Keratinocyte (primary cell): ENCODE measurements at regions not wholly inside any gene's neighbourhood (a gene's known extent, or its start where the extent isn't known, plus 50 kb on each side); places are given as distances from the start of the nearest gene placed in this dataset.

Source experiments
- DNase-seq: peaks from one replicate; pipeline ENCODE4 v3.0.0-alpha.2; 2011; ENCODE audit warnings: low read depth, missing footprints, low spot score
- FAIRE-seq: peaks from 2 replicates; lab custom pipeline; 2011; peaks lifted over from hg19 to GRCh38; lab: Jason Lieb, UNC
- H2AFZ ChIP-seq: 2 replicates; pipeline ENCODE4 v1.6.0; 2012; ENCODE audit warnings: low read length, control low read depth, inconsistent platforms; ENCODE audit not compliant: control insufficient read depth
- H3K27ac ChIP-seq: 2 replicates; pipeline ENCODE4 v1.5.1; 2011; ENCODE audit warnings: low read length; ENCODE audit not compliant: control insufficient read depth, insufficient read depth
- H3K27me3 ChIP-seq: 3 replicates; pipeline ENCODE4 v1.6.0; 2011; ENCODE audit warnings: low read length; ENCODE audit not compliant: control insufficient read depth, insufficient read depth; ENCODE audit errors: extremely low read depth
- H3K36me3 ChIP-seq, 2 experiments: 2 replicates in 1 of 2; 3 replicates in 1 of 2; pipeline ENCODE4 v1.5.1; 2011; ENCODE audit warnings: low read length in 2 of 2, mild to moderate bottlenecking in 1 of 2; ENCODE audit not compliant: control insufficient read depth in 2 of 2, insufficient read depth in 2 of 2; ENCODE audit errors: extremely low read depth in 1 of 2
- H3K4me1 ChIP-seq: 3 replicates; pipeline ENCODE4 v1.5.1; 2011; ENCODE audit warnings: low read length; ENCODE audit not compliant: control insufficient read depth, insufficient read depth; ENCODE audit errors: extremely low read depth
- H3K4me2 ChIP-seq: 3 replicates; pipeline ENCODE4 v1.6.0; 2011; ENCODE audit warnings: low read depth, low read length; ENCODE audit not compliant: control insufficient read depth, insufficient read depth; ENCODE audit errors: extremely low read depth
- H3K4me3 ChIP-seq, 3 experiments: fragments of 200-600 bp in 1 of 3; sonication (generic) in 1 of 3; 2 replicates in 2 of 3; 3 replicates in 1 of 3; pipeline ENCODE4 v1.5.1; 2011 to 2016; ENCODE audit warnings: low read length in 3 of 3, mild to moderate bottlenecking in 3 of 3, control low read depth in 2 of 3, inconsistent platforms in 1 of 3, low read depth in 1 of 3, mixed read lengths in 1 of 3, mixed run types in 1 of 3, moderate library complexity in 1 of 3; ENCODE audit not compliant: control insufficient read depth in 2 of 3, insufficient read depth in 2 of 3; ENCODE audit errors: extremely low read depth in 1 of 3
- H3K79me2 ChIP-seq: 2 replicates; pipeline ENCODE4 v1.6.0; 2012; ENCODE audit warnings: low read length; ENCODE audit not compliant: control insufficient read depth, insufficient read depth
- H3K9ac ChIP-seq: 3 replicates; pipeline ENCODE4 v1.6.0; 2011; ENCODE audit warnings: low read length; ENCODE audit not compliant: control insufficient read depth, insufficient read depth; ENCODE audit errors: extremely low read depth
- H3K9me1 ChIP-seq: 3 replicates; pipeline ENCODE4 v1.6.0; 2011; ENCODE audit warnings: low read length; ENCODE audit not compliant: control insufficient read depth, insufficient read depth; ENCODE audit errors: extremely low read depth
- H3K9me3 ChIP-seq: 2 replicates; pipeline ENCODE4 v1.5.1; 2012; ENCODE audit warnings: low read depth, low read length; ENCODE audit not compliant: control insufficient read depth
- H4K20me1 ChIP-seq: 3 replicates; pipeline ENCODE4 v1.6.0; 2011; ENCODE audit warnings: low read length; ENCODE audit not compliant: control insufficient read depth, insufficient read depth; ENCODE audit errors: extremely low read depth
- EZH2 ChIP-seq: IDR thresholded peaks from one replicate; pipeline ENCODE4 v1.6.1; 2012; ENCODE audit warnings: inconsistent platforms, mild to moderate bottlenecking, low read length, moderate library complexity
- dilution Hi-C: fragments of 300-500 bp; cut with MboI; formaldehyde crosslinking; loops from one replicate; pipeline ENCODE4 v1.7.0; 2020; ENCODE audit warnings: low sequenced_read_pairs; ENCODE audit not compliant: extremely low pct_ligation_motif_present
- TF ChIP-seq, protein P1 (sequence below), 3 experiments: IDR thresholded peaks in 1 of 3; conservative IDR thresholded peaks in 1 of 3; optimal IDR thresholded peaks in 1 of 3; 2 replicates in 2 of 3; 3 replicates in 1 of 3; pipeline versions ENCODE3 to v1.5.1; 2011; ENCODE audit warnings: low read length in 3 of 3, mild to moderate bottlenecking in 3 of 3, moderate library complexity in 2 of 3, control low read depth in 1 of 3, inconsistent platforms in 1 of 3; ENCODE audit not compliant: insufficient read depth in 2 of 3; ENCODE audit errors: extremely low read depth in 1 of 3

DNA sequence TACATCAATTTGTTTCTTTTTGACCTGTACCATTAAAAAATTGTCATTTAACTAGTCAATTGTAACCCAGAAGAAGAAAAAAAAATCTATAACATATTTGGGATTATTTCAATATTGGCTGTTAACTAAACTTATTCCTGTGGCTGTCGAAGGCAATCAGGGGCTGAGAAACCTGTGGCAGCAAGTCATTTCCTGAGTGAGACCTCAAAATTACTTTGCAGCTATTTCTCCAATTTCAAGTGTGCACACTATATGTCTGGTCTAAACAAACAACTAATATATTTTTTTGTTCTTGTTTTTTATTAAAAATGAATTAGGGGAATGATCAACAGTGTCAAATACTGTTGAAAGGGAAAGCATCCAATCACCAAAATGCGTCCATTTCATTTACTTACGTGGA lies 1357.6 kb upstream of the B3GALT2 start:
- Histone ChIP-seq H4K20me1 (no peaks in the 10 kb centered on the region), H3K9ac (no peak overlapping the region), H3K4me3 (no peak overlapping the region), H3K9me1 (no peaks in the 10 kb centered on the region), H3K4me2 (no peak overlapping the region), H3K4me1 (no peaks in the 10 kb centered on the region), H3K36me3 (no peaks in the 10 kb centered on the region), H3K27ac (no peak overlapping the region), H2AFZ (no peak overlapping the region), H3K79me2 (no peaks in the 10 kb centered on the region), H3K27me3 (no peaks in the 10 kb centered on the region), H3K9me3 (no peaks in the 10 kb centered on the region)
- no peak for TF ChIP-seq EZH2
- TF ChIP-seq, protein P1, sequence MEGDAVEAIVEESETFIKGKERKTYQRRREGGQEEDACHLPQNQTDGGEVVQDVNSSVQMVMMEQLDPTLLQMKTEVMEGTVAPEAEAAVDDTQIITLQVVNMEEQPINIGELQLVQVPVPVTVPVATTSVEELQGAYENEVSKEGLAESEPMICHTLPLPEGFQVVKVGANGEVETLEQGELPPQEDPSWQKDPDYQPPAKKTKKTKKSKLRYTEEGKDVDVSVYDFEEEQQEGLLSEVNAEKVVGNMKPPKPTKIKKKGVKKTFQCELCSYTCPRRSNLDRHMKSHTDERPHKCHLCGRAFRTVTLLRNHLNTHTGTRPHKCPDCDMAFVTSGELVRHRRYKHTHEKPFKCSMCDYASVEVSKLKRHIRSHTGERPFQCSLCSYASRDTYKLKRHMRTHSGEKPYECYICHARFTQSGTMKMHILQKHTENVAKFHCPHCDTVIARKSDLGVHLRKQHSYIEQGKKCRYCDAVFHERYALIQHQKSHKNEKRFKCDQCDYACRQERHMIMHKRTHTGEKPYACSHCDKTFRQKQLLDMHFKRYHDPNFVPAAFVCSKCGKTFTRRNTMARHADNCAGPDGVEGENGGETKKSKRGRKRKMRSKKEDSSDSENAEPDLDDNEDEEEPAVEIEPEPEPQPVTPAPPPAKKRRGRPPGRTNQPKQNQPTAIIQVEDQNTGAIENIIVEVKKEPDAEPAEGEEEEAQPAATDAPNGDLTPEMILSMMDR (optimal IDR thresholded peaks at IDR 0.05 in 1 of 3, IDR thresholded peaks at IDR 0.05 in 1 of 3, conservative IDR thresholded peaks at IDR 0.05 in 1 of 3; ENCODE audit: extremely low read depth in 1 of 3, insufficient read depth in 2 of 3, low read length in 3 of 3): no peak
- DNase-seq (no peak), FAIRE-seq (no peak)
- dilution Hi-C loops: no loop called here

DNA sequence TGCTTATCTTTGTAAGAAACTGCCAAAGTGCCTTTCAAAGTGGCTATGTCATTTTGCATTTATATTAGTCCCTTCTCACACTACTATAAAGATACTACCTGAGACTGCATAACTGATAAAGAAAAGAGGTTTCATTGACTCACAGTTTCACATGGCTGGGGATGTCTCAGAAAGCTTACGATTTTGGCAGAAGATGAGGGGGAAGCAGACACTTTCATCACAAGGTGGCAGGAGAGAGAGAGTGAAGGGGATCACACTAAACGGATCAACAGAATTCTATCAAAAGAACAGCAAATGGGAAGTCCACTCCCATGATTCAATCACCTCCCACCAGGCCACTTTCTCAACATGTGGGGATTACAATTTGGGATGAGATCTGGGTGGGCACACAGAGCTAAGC lies 1352.0 kb upstream of the B3GALT2 start:
- no peaks in the 10 kb centered on the region for H3K79me2 ChIP-seq
- H4K20me1 ChIP-seq: no peaks in the 10 kb centered on the region
- H3K9ac ChIP-seq: no peak overlapping the region
- no peak overlapping the region for H3K4me3 ChIP-seq
- dilution Hi-C loops: no loop called here
- FAIRE-seq (no peak), DNase-seq (no peak)
- H3K4me2 ChIP-seq: no peak overlapping the region
- TF ChIP-seq, protein P1 (optimal IDR thresholded peaks at IDR 0.05 in 1 of 3, IDR thresholded peaks at IDR 0.05 in 1 of 3, conservative IDR thresholded peaks at IDR 0.05 in 1 of 3; ENCODE audit: extremely low read depth in 1 of 3, insufficient read depth in 2 of 3, low read length in 3 of 3): no peak
- TF ChIP-seq EZH2: no peak
- H2AFZ ChIP-seq: no peak overlapping the region
- no peak overlapping the region for H3K27ac ChIP-seq
- H3K9me3 ChIP-seq: no peaks in the 10 kb centered on the region
- no peaks in the 10 kb centered on the region for H3K36me3 ChIP-seq
- no peaks in the 10 kb centered on the region for H3K9me1 ChIP-seq
- H3K27me3 ChIP-seq: no peaks in the 10 kb centered on the region
- peaks cover 6% of the 10 kb centered on the region for H3K4me1 ChIP-seq
